ENCODE measurements at regions not wholly inside any gene's neighbourhood (a gene's known extent, or its start where the extent isn't known, plus 50 kb on each side); places are given as distances from the start of the nearest gene placed in this dataset.

- Histone ChIP-seq H2AK5ac (ENCODE audit: low read depth, low read length) (no peak overlapping the region), H3K79me1 (ENCODE audit: low read depth, low read length) (no peaks in the 10 kb centered on the region), H2AFZ (ENCODE audit: low read length) (no peak overlapping the region), H2BK5ac (ENCODE audit: low read depth, low read length) (no peak overlapping the region), H4K8ac (ENCODE audit: extremely low read depth, insufficient read depth, low read length) (no peak overlapping the region), H4K91ac (replicated peaks; ENCODE audit: insufficient read length, low read length) (no peak overlapping the region), H3K23ac (ENCODE audit: insufficient read length) (no peak overlapping the region), H2BK20ac (ENCODE audit: low read length) (no peak overlapping the region), H3K9ac (replicated peaks in 1 of 4; ENCODE audit: extremely low read depth in 1 of 4, low read depth in 3 of 4, low read length in 3 of 4) (no peak overlapping the region), H3K4me1 (replicated peaks in 1 of 4; ENCODE audit: control insufficient read depth in 3 of 4, insufficient read depth in 4 of 4, low read length in 3 of 4) (peaks cover 3 to 12% (median 7%) of the 10 kb centered on the region in 4 experiments), H3K27me3 (replicated peaks in 1 of 4; ENCODE audit: control insufficient read depth in 3 of 4, extremely low read depth in 1 of 4, insufficient read depth in 3 of 4, low read length in 3 of 4) (no peaks in the 10 kb centered on the region), H3K36me3 (ENCODE audit: control insufficient read depth in 2 of 4, insufficient read depth in 4 of 4, low read length in 3 of 4) (no peaks in the 10 kb centered on the region), H3K9me3 (ENCODE audit: insufficient read depth in 2 of 2, low read depth in 1 of 2, low read length in 1 of 2) (no peaks in the 10 kb centered on the region), H3K27ac (ENCODE audit: low read depth, low read length) (no peak overlapping the region), H3K23me2 (ENCODE audit: low read depth, low read length) (no peaks in the 10 kb centered on the region), H2BK12ac (ENCODE audit: low read depth, low read length) (no peak overlapping the region), H3K56ac (replicated peaks; ENCODE audit: insufficient read length, low read depth, low read length) (no peak overlapping the region), H4K5ac (ENCODE audit: insufficient read length, low read depth, low read length) (no peak overlapping the region), H4K20me1 (replicated peaks in 1 of 2; ENCODE audit: control insufficient read depth in 1 of 2, insufficient read depth in 2 of 2, low read length in 2 of 2) (no peaks in the 10 kb centered on the region), H3K18ac (ENCODE audit: extremely low read depth, low read length) (no peak overlapping the region), H3K4me3 (ENCODE audit: extremely low read depth in 1 of 4, insufficient read depth in 2 of 4, low read depth in 3 of 4, low read length in 4 of 4) (no peak overlapping the region), H3K14ac (ENCODE audit: insufficient read length) (no peak overlapping the region), H3K4me2 (ENCODE audit: insufficient read depth in 1 of 2, low read depth in 2 of 2, low read length in 2 of 2) (no peak overlapping the region), H3K79me2 (ENCODE audit: control insufficient read depth in 1 of 2, insufficient read depth in 2 of 2, low read length in 2 of 2) (no peaks in the 10 kb centered on the region), H2BK120ac (replicated peaks; ENCODE audit: low read depth, low read length) (no peak overlapping the region), H3K4ac (replicated peaks; ENCODE audit: insufficient read length, low read depth, low read length) (no peak overlapping the region), H2BK15ac (ENCODE audit: low read length) (no peak overlapping the region)
- CTCF ChIA-PET (ENCODE audit: partially characterized antibody) = interaction anchor here (0.7 to 1.8 kb wide), 4 partner anchors 27 to 337 kb away, joined by 3 read pairs; no protein-coding TSS in a partner anchor
- DNase-seq (ENCODE audit: low read depth in 1 of 2, low spot score in 2 of 2) (no peak), FAIRE-seq (no peak)
- WGBS, 2 experiments (ENCODE audit: extremely low coverage in 1 of 2, insufficient coverage in 1 of 2, insufficient read length in 1 of 2, insufficient replicate concordance in 2 of 2, low coverage in 1 of 2, low lambda C conversion rate in 2 of 2, missing lambda C conversion rate in 1 of 2) = 94% methylated on average over 5 of the region's 5 CpGs; no CpG with 5 or more reads in 1 of the 2 experiments
- POLR2A ChIA-PET (ENCODE audit: partially characterized antibody) = interaction anchor here (1.0 kb wide), 1 partner anchor 13 kb away, joined by 3 read pairs; no protein-coding TSS in a partner anchor
- TF ChIP-seq SP1 (IDR thresholded peaks at IDR 0.05; ENCODE audit: low read depth, low read length) = no peak
- TF ChIP-seq POU5F1 (IDR thresholded peaks at IDR 0.05; ENCODE audit: low read depth, low read length) = no peak
- no peak for TF ChIP-seq JUND (IDR thresholded peaks at IDR 0.05; ENCODE audit: low read length)
- TF ChIP-seq TBP (IDR thresholded peaks at IDR 0.05; ENCODE audit: low read depth, low read length) = no peak
Measured at GRCh38 chr3:72260588-72260910, 475.6 kb upstream of the PROK2 start.

Measured in H1 (cell line).